SK-N-DZ (cell line): ENCODE measurements at regions not wholly inside any gene's neighbourhood (a gene's known extent, or its start where the extent isn't known, plus 50 kb on each side); places are given as distances from the start of the nearest gene placed in this dataset.

Experiments
- DNase-seq: peaks from one replicate; pipeline ENCODE4 v3.0.0-alpha.2; 2015; ENCODE audit warnings: low spot score

- DNase-seq, result no peak
Measured at GRCh38 chr18:25725501-25725900, 364.9 kb downstream of the SS18 start.

- DNase-seq, result no peak
Measured at GRCh38 chr18:25724997-25725396, 365.4 kb downstream of the SS18 start.

- no peak for DNase-seq
Measured at GRCh38 chr18:25724121-25724520, 366.3 kb downstream of the SS18 start.

- DNase-seq, result no peak
Measured at GRCh38 chr18:25713103-25713502, 361.1 kb upstream of the ZNF521 start.

- DNase-seq, result no peak
Measured at GRCh38 chr18:25710981-25711380, 359.0 kb upstream of the ZNF521 start.

- DNase-seq, result no peak
Measured at GRCh38 chr18:25705650-25706049, 353.7 kb upstream of the ZNF521 start.

- DNase-seq, result no peak
Measured at GRCh38 chr18:25704494-25704893, 352.5 kb upstream of the ZNF521 start.

- no peak for DNase-seq
Measured at GRCh38 chr18:25704071-25704470, 352.1 kb upstream of the ZNF521 start.

- no peak for DNase-seq
Measured at GRCh38 chr18:25701821-25702220, 349.9 kb upstream of the ZNF521 start.

GRCh38 chr18:25686960-25687500, 335.1 kb upstream of the ZNF521 start:
- no peak for DNase-seq

GRCh38 chr18:25685088-25685487, 333.1 kb upstream of the ZNF521 start:
- no peak for DNase-seq

GRCh38 chr18:25679491-25679890, 327.5 kb upstream of the ZNF521 start:
- DNase-seq, result no peak

GRCh38 chr18:25678221-25678620, 326.3 kb upstream of the ZNF521 start:
- no peak for DNase-seq

- DNase-seq, result no peak
Measured at GRCh38 chr18:25675123-25675850, 323.3 kb upstream of the ZNF521 start.

- no peak for DNase-seq
Measured at GRCh38 chr18:25674183-25674582, 322.2 kb upstream of the ZNF521 start.

GRCh38 chr18:25672490-25672889, 320.5 kb upstream of the ZNF521 start:
- no peak for DNase-seq

- DNase-seq, result no peak
Measured at GRCh38 chr18:25669741-25670140, 317.8 kb upstream of the ZNF521 start.

GRCh38 chr18:25662272-25662671, 310.3 kb upstream of the ZNF521 start:
- DNase-seq, result no peak

- no peak for DNase-seq
Measured at GRCh38 chr18:25661831-25662230, 309.9 kb upstream of the ZNF521 start.

GRCh38 chr18:25659541-25659940, 307.6 kb upstream of the ZNF521 start:
- DNase-seq, result no peak

GRCh38 chr18:25658476-25658875, 306.5 kb upstream of the ZNF521 start:
- DNase-seq, result no peak

GRCh38 chr18:25651553-25651952, 299.6 kb upstream of the ZNF521 start:
- no peak for DNase-seq

GRCh38 chr18:25650201-25650941, 298.4 kb upstream of the ZNF521 start:
- DNase-seq, result no peak
